ENCODE measurements at regions not wholly inside any gene's neighbourhood (a gene's known extent, or its start where the extent isn't known, plus 50 kb on each side); places are given as distances from the start of the nearest gene placed in this dataset.

DNA sequence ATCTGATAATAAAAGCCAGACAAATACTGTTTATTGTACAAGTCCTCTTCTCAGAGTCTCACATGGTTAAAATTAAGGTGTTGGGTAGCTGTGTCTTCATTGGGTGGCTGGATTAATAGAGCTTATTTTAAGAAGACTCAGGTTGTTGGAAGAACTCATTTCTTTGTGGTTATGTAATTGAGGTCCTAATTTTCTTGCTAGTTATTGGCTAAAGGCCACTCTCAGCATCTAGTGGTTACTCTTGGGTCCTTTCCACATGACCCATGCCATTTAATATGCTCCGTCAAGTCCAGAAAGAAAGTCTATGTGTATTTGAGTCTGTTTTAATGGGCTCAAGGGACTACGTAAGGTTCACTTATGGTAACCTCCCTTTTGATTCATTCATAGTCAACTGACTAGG, 1668.6 kb upstream of the AGA start:
- H3K27me3 ChIP-seq (ENCODE audit: insufficient read depth, low read depth): no peaks in the 10 kb centered on the region
- H3K4me1 ChIP-seq (ENCODE audit: low read depth, poor library complexity, severe bottlenecking): no peaks in the 10 kb centered on the region
- no peak overlapping the region for H2AFZ ChIP-seq (ENCODE audit: low read depth)
- no peak overlapping the region for H3K27ac ChIP-seq
- H3K9ac ChIP-seq: no peak overlapping the region
- H4K20me1 ChIP-seq (ENCODE audit: insufficient read depth): no peaks in the 10 kb centered on the region
- TF ChIP-seq, protein P1, sequence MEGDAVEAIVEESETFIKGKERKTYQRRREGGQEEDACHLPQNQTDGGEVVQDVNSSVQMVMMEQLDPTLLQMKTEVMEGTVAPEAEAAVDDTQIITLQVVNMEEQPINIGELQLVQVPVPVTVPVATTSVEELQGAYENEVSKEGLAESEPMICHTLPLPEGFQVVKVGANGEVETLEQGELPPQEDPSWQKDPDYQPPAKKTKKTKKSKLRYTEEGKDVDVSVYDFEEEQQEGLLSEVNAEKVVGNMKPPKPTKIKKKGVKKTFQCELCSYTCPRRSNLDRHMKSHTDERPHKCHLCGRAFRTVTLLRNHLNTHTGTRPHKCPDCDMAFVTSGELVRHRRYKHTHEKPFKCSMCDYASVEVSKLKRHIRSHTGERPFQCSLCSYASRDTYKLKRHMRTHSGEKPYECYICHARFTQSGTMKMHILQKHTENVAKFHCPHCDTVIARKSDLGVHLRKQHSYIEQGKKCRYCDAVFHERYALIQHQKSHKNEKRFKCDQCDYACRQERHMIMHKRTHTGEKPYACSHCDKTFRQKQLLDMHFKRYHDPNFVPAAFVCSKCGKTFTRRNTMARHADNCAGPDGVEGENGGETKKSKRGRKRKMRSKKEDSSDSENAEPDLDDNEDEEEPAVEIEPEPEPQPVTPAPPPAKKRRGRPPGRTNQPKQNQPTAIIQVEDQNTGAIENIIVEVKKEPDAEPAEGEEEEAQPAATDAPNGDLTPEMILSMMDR (conservative IDR thresholded peaks at IDR 0.05; ENCODE audit: low read depth, low read length): no peak
- H3K4me2 ChIP-seq: no peak overlapping the region
- H3K79me2 ChIP-seq (ENCODE audit: insufficient read depth, low read depth): no peaks in the 10 kb centered on the region
- H3K4me3 ChIP-seq (IDR thresholded peaks at IDR 0.05; ENCODE audit: insufficient read depth, low read depth, low read length): no peak overlapping the region
- no peaks in the 10 kb centered on the region for H3K36me3 ChIP-seq (ENCODE audit: insufficient read depth)

DNA sequence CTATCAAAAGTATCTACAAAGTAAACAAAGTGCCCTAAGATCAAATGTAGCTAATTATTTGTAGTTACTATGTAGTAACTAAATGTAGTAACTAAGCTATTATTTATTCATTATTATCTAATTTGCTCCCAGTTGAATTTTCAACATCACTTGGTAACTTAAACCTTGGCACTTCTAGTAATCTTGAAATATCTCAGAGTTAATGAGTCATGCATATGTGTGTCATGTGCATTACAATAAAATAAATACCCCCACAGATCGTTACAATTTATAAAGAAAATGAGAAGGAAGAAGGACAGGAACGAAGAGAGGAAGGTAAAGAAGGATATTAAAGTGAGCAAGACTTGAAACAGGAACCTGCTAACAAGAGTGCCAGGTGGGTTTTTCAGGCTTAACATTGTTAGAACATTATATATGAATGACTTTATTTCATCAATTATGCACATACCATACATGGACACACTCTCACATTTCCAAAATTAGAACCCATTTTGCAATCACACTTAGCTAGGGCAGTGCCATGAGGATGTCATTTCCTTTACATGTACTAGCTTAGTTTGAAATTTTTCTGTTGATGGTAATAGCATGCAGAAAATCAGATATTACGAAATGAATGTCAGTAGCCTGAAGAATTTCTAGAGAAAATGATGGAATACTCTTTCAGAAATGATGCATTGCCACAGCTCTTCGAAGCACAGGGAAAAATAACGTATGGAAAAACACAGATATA, 1670.4 kb upstream of the AGA start:
- Histone ChIP-seq H2AFZ (ENCODE audit: low read depth) (no peak overlapping the region), H3K79me2 (ENCODE audit: insufficient read depth, low read depth) (no peaks in the 10 kb centered on the region), H3K9ac (no peak overlapping the region), H3K4me3 (IDR thresholded peaks at IDR 0.05; ENCODE audit: insufficient read depth, low read depth, low read length) (no peak overlapping the region), H3K27ac (no peak overlapping the region), H3K27me3 (ENCODE audit: insufficient read depth, low read depth) (no peaks in the 10 kb centered on the region), H3K4me2 (no peak overlapping the region), H3K36me3 (ENCODE audit: insufficient read depth) (no peaks in the 10 kb centered on the region), H3K4me1 (ENCODE audit: low read depth, poor library complexity, severe bottlenecking) (no peaks in the 10 kb centered on the region), H4K20me1 (ENCODE audit: insufficient read depth) (no peaks in the 10 kb centered on the region)
- TF ChIP-seq, protein P1 (conservative IDR thresholded peaks at IDR 0.05; ENCODE audit: low read depth, low read length): no peak

DNA sequence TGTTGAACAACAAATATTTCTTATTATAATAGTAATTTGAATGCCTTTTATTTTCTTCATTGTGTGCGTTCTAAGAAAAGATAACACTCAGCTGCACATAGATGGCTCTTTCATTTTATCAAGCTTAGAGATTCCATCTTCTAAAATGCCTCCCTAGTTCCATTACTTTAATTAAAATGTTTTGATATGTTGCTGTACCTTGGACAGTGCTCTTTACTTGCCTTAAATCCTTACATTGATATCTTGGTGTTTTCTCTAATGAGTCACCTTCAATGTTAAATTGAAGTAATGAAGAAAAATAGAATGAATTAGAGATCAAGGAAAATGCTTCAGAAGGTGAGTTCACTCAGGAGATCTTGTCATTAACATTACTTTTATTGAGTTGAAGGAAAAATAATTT, 1672.4 kb upstream of the AGA start:
- no peak overlapping the region for H3K4me3 ChIP-seq (IDR thresholded peaks at IDR 0.05; ENCODE audit: insufficient read depth, low read depth, low read length)
- no peak overlapping the region for H2AFZ ChIP-seq (ENCODE audit: low read depth)
- H3K4me2 ChIP-seq: no peak overlapping the region
- no peak overlapping the region for H3K27ac ChIP-seq
- H3K4me1 ChIP-seq (ENCODE audit: low read depth, poor library complexity, severe bottlenecking): no peaks in the 10 kb centered on the region
- H3K79me2 ChIP-seq (ENCODE audit: insufficient read depth, low read depth): no peaks in the 10 kb centered on the region
- H3K9ac ChIP-seq: no peak overlapping the region
- H3K27me3 ChIP-seq (ENCODE audit: insufficient read depth, low read depth): no peaks in the 10 kb centered on the region
- H3K36me3 ChIP-seq (ENCODE audit: insufficient read depth): no peaks in the 10 kb centered on the region; the same call in 1 of the 2 replicates
- H4K20me1 ChIP-seq (ENCODE audit: insufficient read depth): no peaks in the 10 kb centered on the region
- TF ChIP-seq, protein P1 (conservative IDR thresholded peaks at IDR 0.05; ENCODE audit: low read depth, low read length): no peak

DNA sequence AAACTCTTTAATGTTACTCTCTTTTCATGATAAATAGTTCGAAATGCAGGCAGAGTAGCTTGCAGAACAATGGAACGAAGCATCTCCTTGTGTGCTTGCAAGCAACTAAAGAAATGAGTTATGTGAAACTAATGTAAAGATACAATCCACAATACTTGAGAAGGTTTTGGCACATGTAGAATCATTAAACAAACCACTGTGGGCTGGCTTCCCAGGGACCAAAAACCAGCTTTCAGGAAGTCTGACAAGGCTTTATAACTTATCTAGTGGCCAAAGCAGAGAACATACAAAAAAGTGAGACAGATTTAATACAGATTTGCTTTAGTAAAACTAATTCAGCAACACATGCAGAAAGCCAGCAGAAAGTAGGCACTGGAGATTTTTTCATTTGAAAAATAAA, 1673.8 kb upstream of the AGA start:
- H3K27ac ChIP-seq: no peak overlapping the region
- H3K4me3 ChIP-seq (IDR thresholded peaks at IDR 0.05; ENCODE audit: insufficient read depth, low read depth, low read length): no peak overlapping the region
- TF ChIP-seq, protein P1 (conservative IDR thresholded peaks at IDR 0.05; ENCODE audit: low read depth, low read length): no peak
- H3K4me2 ChIP-seq: no peak overlapping the region
- no peaks in the 10 kb centered on the region for H3K4me1 ChIP-seq (ENCODE audit: low read depth, poor library complexity, severe bottlenecking)
- H4K20me1 ChIP-seq (ENCODE audit: insufficient read depth): no peaks in the 10 kb centered on the region
- no peak overlapping the region for H2AFZ ChIP-seq (ENCODE audit: low read depth)
- no peaks in the 10 kb centered on the region for H3K27me3 ChIP-seq (ENCODE audit: insufficient read depth, low read depth)
- H3K79me2 ChIP-seq (ENCODE audit: insufficient read depth, low read depth): no peaks in the 10 kb centered on the region
- H3K36me3 ChIP-seq (ENCODE audit: insufficient read depth): no peaks in the 10 kb centered on the region; the same call in 1 of the 2 replicates
- H3K9ac ChIP-seq: no peak overlapping the region

Measured in KMS-11 (cell line).